ENCODE measurements at regions not wholly inside any gene's neighbourhood (a gene's known extent, or its start where the extent isn't known, plus 50 kb on each side); places are given as distances from the start of the nearest gene placed in this dataset.

DNA sequence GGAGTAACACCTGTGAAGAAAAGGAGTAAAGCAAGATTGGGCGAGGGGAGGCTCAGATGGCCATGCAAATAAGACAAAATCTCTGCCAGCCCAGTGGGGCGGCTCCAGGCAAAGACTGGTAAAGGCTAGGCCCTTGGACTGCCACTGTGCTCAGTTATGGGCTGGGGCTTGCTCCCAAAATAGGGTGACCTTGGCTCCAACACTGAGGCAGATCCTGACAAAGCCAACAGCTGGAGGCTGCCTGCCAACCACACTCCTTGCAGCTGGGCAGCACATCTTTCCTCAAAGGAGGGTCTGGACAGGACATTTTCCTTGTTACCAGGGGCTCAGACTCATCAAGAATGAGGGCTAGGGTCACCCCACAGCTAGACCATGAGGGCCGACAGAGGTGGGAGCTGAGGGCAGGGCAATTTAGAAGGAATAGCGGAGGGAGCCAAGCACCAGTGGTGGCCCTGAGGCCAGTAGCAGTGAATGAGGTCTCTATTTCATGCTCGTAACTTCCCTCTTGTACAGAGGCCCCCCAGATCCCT, 86.1 kb downstream of the CHRD start:
- H3K27ac ChIP-seq: no peak overlapping the region
- no peak overlapping the region for H3K4me3 ChIP-seq (replicated peaks in 1 of 3)
- no peaks in the 10 kb centered on the region for H3K27me3 ChIP-seq
- H3K9me3 ChIP-seq: no peaks in the 10 kb centered on the region
- H3K36me3 ChIP-seq: no peaks in the 10 kb centered on the region
- TF ChIP-seq POLR2A (IDR thresholded peaks at IDR 0.05): no peak
- TF ChIP-seq, protein P1, sequence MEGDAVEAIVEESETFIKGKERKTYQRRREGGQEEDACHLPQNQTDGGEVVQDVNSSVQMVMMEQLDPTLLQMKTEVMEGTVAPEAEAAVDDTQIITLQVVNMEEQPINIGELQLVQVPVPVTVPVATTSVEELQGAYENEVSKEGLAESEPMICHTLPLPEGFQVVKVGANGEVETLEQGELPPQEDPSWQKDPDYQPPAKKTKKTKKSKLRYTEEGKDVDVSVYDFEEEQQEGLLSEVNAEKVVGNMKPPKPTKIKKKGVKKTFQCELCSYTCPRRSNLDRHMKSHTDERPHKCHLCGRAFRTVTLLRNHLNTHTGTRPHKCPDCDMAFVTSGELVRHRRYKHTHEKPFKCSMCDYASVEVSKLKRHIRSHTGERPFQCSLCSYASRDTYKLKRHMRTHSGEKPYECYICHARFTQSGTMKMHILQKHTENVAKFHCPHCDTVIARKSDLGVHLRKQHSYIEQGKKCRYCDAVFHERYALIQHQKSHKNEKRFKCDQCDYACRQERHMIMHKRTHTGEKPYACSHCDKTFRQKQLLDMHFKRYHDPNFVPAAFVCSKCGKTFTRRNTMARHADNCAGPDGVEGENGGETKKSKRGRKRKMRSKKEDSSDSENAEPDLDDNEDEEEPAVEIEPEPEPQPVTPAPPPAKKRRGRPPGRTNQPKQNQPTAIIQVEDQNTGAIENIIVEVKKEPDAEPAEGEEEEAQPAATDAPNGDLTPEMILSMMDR (IDR thresholded peaks at IDR 0.05): no peak
- intact Hi-C loops (cut with DNase I): no loop called here
- H3K4me1 ChIP-seq: no peaks in the 10 kb centered on the region
- no peak for DNase-seq
- WGBS, 2 donors: 87 to 97% methylated on average over 5 of the region's 5 CpGs

- H3K27ac ChIP-seq: no peak overlapping the region
- H3K9me3 ChIP-seq: no peaks in the 10 kb centered on the region
- intact Hi-C loops (cut with DNase I): no loop called here
- H3K27me3 ChIP-seq: no peaks in the 10 kb centered on the region
- H3K4me1 ChIP-seq: no peaks in the 10 kb centered on the region
- 40 to 54% methylated on average over 8 of the region's 12 CpGs for WGBS, 2 donors
- H3K36me3 ChIP-seq: no peaks in the 10 kb centered on the region
- peak in 1 of 2 donors; percentile 5 for DNase-seq
- TF ChIP-seq POLR2A (IDR thresholded peaks at IDR 0.05): no peak
- TF ChIP-seq, protein P1 (IDR thresholded peaks at IDR 0.05): no peak
- H3K4me3 ChIP-seq (replicated peaks in 1 of 3): no peak overlapping the region
Observed at GRCh38 chr3:184466413-184466960, 86.6 kb downstream of the CHRD start.

DNA sequence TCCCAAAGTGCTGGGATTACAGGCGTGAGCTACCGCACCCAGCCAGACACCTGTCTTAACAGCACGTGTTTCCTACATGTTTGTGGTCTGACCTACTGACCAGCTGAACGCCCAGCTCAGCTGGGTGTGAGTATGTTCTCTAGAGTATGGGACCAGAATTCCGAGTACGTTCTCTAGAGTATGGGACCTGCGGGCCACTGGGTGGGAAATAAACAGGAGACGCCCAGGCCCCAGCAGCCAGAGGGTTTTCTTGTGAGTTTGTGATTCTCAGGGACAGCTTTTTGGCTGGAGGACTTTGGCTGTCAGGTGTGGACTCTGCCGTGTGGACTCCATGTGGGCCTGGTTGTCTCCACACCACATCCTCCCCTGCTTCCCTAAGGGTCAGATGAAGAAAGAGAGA, 87.3 kb downstream of the CHRD start:
- Histone ChIP-seq H3K9me3 (no peaks in the 10 kb centered on the region), H3K4me3 (replicated peaks in 1 of 3) (no peak overlapping the region), H3K27me3 (no peaks in the 10 kb centered on the region), H3K4me1 (no peaks in the 10 kb centered on the region), H3K36me3 (no peaks in the 10 kb centered on the region), H3K27ac (no peak overlapping the region)
- 83 to 88% methylated on average over 7 to 9 of the region's 9 CpGs for WGBS, 2 donors
- no peak for DNase-seq
- intact Hi-C loops (cut with DNase I): no loop called here
- TF ChIP-seq, protein P1 (IDR thresholded peaks at IDR 0.05): no peak
- no peak for TF ChIP-seq POLR2A (IDR thresholded peaks at IDR 0.05)

DNA sequence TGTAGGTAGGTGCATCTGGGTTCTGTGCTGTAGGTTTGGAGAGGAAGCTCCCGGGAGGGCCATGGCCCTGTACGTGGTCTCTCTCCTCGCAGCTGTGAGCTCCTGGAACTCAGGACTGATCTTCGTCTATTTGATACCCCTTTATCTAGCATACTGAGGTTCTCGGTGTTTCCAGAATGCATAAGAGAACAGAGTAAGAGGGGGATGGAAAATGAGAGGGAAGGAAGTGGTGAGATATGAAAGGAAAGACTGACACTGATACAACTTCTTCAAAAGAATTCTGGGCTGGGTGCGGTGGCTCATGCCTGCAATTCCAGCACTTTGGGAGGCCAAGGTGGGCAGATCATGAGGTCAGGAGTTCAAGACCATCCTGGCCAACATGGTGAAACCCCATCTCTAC, 90.7 kb downstream of the CHRD start:
- TF ChIP-seq, protein P1 (IDR thresholded peaks at IDR 0.05): no peak
- no peak for TF ChIP-seq POLR2A (IDR thresholded peaks at IDR 0.05)
- Histone ChIP-seq H3K4me3 (replicated peaks in 1 of 3) (no peak overlapping the region), H3K27ac (no peak overlapping the region), H3K9me3 (no peaks in the 10 kb centered on the region), H3K27me3 (no peaks in the 10 kb centered on the region), H3K36me3 (no peaks in the 10 kb centered on the region), H3K4me1 (no peaks in the 10 kb centered on the region)
- WGBS, 2 donors: 80 to 90% methylated on average over 6 of the region's 6 CpGs
- no peak for DNase-seq
- intact Hi-C loops (cut with DNase I): no loop called here

- no peak for TF ChIP-seq POLR2A (IDR thresholded peaks at IDR 0.05)
- TF ChIP-seq, protein P1 (IDR thresholded peaks at IDR 0.05): no peak
- no peak for DNase-seq
- intact Hi-C loops (cut with DNase I): no loop called here
- no peaks in the 10 kb centered on the region for H3K9me3 ChIP-seq
- no peaks in the 10 kb centered on the region for H3K4me1 ChIP-seq
- H3K36me3 ChIP-seq: no peaks in the 10 kb centered on the region
- no peak overlapping the region for H3K27ac ChIP-seq
- no peak overlapping the region for H3K4me3 ChIP-seq (replicated peaks in 1 of 3)
- no peaks in the 10 kb centered on the region for H3K27me3 ChIP-seq
- 82 to 92% methylated on average over 3 of the region's 3 CpGs for WGBS, 2 donors
Observed at GRCh38 chr3:184471439-184471838, 90.1 kb upstream of the EPHB3 start.

Data from thyroid gland (tissue), 4 donors.